Aorta (tissue), 5 donors: ENCODE measurements at regions not wholly inside any gene's neighbourhood (a gene's known extent, or its start where the extent isn't known, plus 50 kb on each side); places are given as distances from the start of the nearest gene placed in this dataset.

Experiments
- ATAC-seq: fragments of 200-7000 bp; cut with Tn5 transposase; one replicate; pipeline ENCODE4 v1.9.1; 2022; ENCODE audit warnings: moderate library complexity; ENCODE audit not compliant: low FRiP score
- DNase-seq, 2 donors: peaks; one replicate each; pipeline ENCODE4 v3.0.0-alpha.2; 2020
- H3K27ac ChIP-seq, 2 donors: one replicate each; pipeline ENCODE4 v1.5.1; 2013; ENCODE audit warnings: low read length in 2 of 2, mild to moderate bottlenecking in 2 of 2, moderate library complexity in 2 of 2, control low read depth in 1 of 2, inconsistent platforms in 1 of 2, low read depth in 1 of 2
- H3K27me3 ChIP-seq, 2 donors: one replicate each; pipeline ENCODE4 v1.6.1; 2013; ENCODE audit warnings: control low read depth in 1 of 2, low read length in 1 of 2, mild to moderate bottlenecking in 1 of 2, moderate library complexity in 1 of 2; ENCODE audit not compliant: insufficient read depth in 2 of 2, control insufficient read depth in 1 of 2
- H3K36me3 ChIP-seq, 2 donors: one replicate each; pipeline ENCODE4 v1.6.1; 2013; ENCODE audit warnings: control low read depth in 1 of 2, low read length in 1 of 2, mild to moderate bottlenecking in 1 of 2; ENCODE audit not compliant: insufficient read depth in 2 of 2, control insufficient read depth in 1 of 2
- H3K4me1 ChIP-seq, 2 donors: one replicate each; pipeline ENCODE4 v1.6.1; 2013; ENCODE audit warnings: low read length in 2 of 2, control low read depth in 1 of 2, mild to moderate bottlenecking in 1 of 2, moderate library complexity in 1 of 2; ENCODE audit not compliant: insufficient read depth in 2 of 2, control insufficient read depth in 1 of 2
- H3K4me3 ChIP-seq, 2 donors: one replicate each; pipeline ENCODE4 v1.5.1; 2013; ENCODE audit warnings: low read length in 2 of 2, control low read depth in 1 of 2, mild to moderate bottlenecking in 1 of 2
- H3K9me3 ChIP-seq: one replicate; pipeline ENCODE4 v1.6.1; 2013; ENCODE audit warnings: mild to moderate bottlenecking, low read length; ENCODE audit not compliant: control insufficient read depth
- WGBS, 2 donors: extraction: QIAGEN DNeasy Blood & Tissue Kit; methylation state at CpG; one replicate each; pipeline ENCODE4 v1.1.7; 2013; 5-methylcytosine and 5-hydroxymethylcytosine counted together
- intact Hi-C, 2 donors: fragments of 100-400 bp; cut with DNase I; formaldehyde crosslinking; loops; one replicate each; pipeline versions ENCODE4 v1.14.2 to v1.15.0; 2022
- donor health status: healthy with polysubstance abuse.
- donor health status: Bipolar disorder and iron deficiency.
- donor health status: DM: no; HTN: no; CAD: no.
- donor health status: DM: no; HTN: no; CAD: no.
- donor health status: DM: yes; HTN: yes; CAD: no.

GRCh38 chr2:188903740-188904139 lies 70.4 kb upstream of the COL3A1 start:
- Histone ChIP-seq H3K4me3 (no peak overlapping the region), H3K27ac (no peak overlapping the region), H3K9me3 (no peaks in the 10 kb centered on the region), H3K27me3 (no peaks in the 10 kb centered on the region), H3K36me3 (no peaks in the 10 kb centered on the region), H3K4me1 (no peaks in the 10 kb centered on the region)
- intact Hi-C loops = no loop called here
- no peak for DNase-seq
- no peak for ATAC-seq
- 93 to 97% methylated on average over 1 of the region's 1 CpG for WGBS, 2 donors

- no peak overlapping the region for H3K27ac ChIP-seq
- DNase-seq (no peak), ATAC-seq (no peak)
- WGBS, 2 donors = 96 to 98% methylated on average over 3 of the region's 3 CpGs
- intact Hi-C loops = no loop called here
- no peak overlapping the region for H3K4me3 ChIP-seq
- H3K36me3 ChIP-seq = no peaks in the 10 kb centered on the region
- no peaks in the 10 kb centered on the region for H3K9me3 ChIP-seq
- H3K27me3 ChIP-seq = no peaks in the 10 kb centered on the region
- no peaks in the 10 kb centered on the region for H3K4me1 ChIP-seq
Measured at GRCh38 chr2:188909036-188909435, 65.1 kb upstream of the COL3A1 start.

- ATAC-seq = no peak
Measured at GRCh38 chr2:188916736-188917135, 57.4 kb upstream of the COL3A1 start.

GRCh38 chr2:188917632-188918031 lies 56.5 kb upstream of the COL3A1 start:
- no peak for DNase-seq
- WGBS, 2 donors = 94 to 97% methylated on average over 1 of the region's 1 CpG
- intact Hi-C loops = no loop called here
- Histone ChIP-seq H3K27ac (no peak overlapping the region), H3K9me3 (no peaks in the 10 kb centered on the region), H3K4me1 (no peaks in the 10 kb centered on the region), H3K4me3 (no peak overlapping the region), H3K27me3 (no peaks in the 10 kb centered on the region), H3K36me3 (no peaks in the 10 kb centered on the region)
- ATAC-seq = no peak

More at GRCh38 chr2:188916736-188917135, 57.4 kb upstream of the COL3A1 start:
- Histone ChIP-seq H3K27ac (no peak overlapping the region), H3K9me3 (no peaks in the 10 kb centered on the region), H3K4me1 (no peaks in the 10 kb centered on the region), H3K4me3 (no peak overlapping the region), H3K27me3 (no peaks in the 10 kb centered on the region), H3K36me3 (no peaks in the 10 kb centered on the region)
- intact Hi-C loops = no loop called here
- no peak for DNase-seq

GRCh38 chr2:188919824-188920223 lies 54.3 kb upstream of the COL3A1 start:
- Histone ChIP-seq H3K4me3 (no peak overlapping the region), H3K9me3 (no peaks in the 10 kb centered on the region), H3K4me1 (no peaks in the 10 kb centered on the region), H3K27ac (no peak overlapping the region), H3K36me3 (no peaks in the 10 kb centered on the region), H3K27me3 (no peaks in the 10 kb centered on the region)
- ATAC-seq = no peak
- 89 to 98% methylated on average over 2 of the region's 2 CpGs for WGBS, 2 donors
- intact Hi-C loops = no loop called here
- DNase-seq = no peak

GRCh38 chr2:188922191-188922590 lies 52.0 kb upstream of the COL3A1 start:
- Histone ChIP-seq H3K27me3 (no peaks in the 10 kb centered on the region), H3K9me3 (no peaks in the 10 kb centered on the region), H3K36me3 (no peaks in the 10 kb centered on the region), H3K4me3 (no peak overlapping the region), H3K4me1 (no peaks in the 10 kb centered on the region), H3K27ac (no peak overlapping the region)
- no peak for DNase-seq
- ATAC-seq = no peak
- intact Hi-C loops = no loop called here
- 4 to 8% methylated on average over 1 of the region's 1 CpG for WGBS, 2 donors
